Neural crest cell (in vitro differentiated cells): ENCODE measurements at regions not wholly inside any gene's neighbourhood (a gene's known extent, or its start where the extent isn't known, plus 50 kb on each side); places are given as distances from the start of the nearest gene placed in this dataset.
"Not testable (repeated sequence)": the region's sequence is repeated elsewhere in the genome, so short reads cannot be mapped to it uniquely, and the experiment has no call there.

Source experiments
- DNase-seq: peaks from one replicate; pipeline ENCODE4 v3.0.0; 2021; ENCODE audit warnings: low read depth, mixed read lengths, low spot score
- H3K27ac Mint-ChIP-seq: one replicate; pipeline ENCODE4 v1.8.0; 2021; ENCODE audit warnings: mild to moderate bottlenecking, mixed read lengths; ENCODE audit not compliant: unreplicated experiment
- H3K27me3 Mint-ChIP-seq: 2 replicates; pipeline ENCODE4 v1.8.0; 2021; ENCODE audit warnings: low read depth, mild to moderate bottlenecking, mixed read lengths
- H3K36me3 Mint-ChIP-seq: 2 replicates; pipeline ENCODE4 v1.8.0; 2021; ENCODE audit warnings: low read depth, mild to moderate bottlenecking, mixed read lengths
- H3K4me1 Mint-ChIP-seq: 2 replicates; pipeline ENCODE4 v1.8.0; 2021; ENCODE audit warnings: mixed read lengths
- H3K4me3 Mint-ChIP-seq: one replicate; pipeline ENCODE4 v1.8.0; 2021; ENCODE audit warnings: mild to moderate bottlenecking, mixed read lengths
- H3K9me3 Mint-ChIP-seq: 2 replicates; pipeline ENCODE4 v1.8.0; 2021; ENCODE audit warnings: mixed read lengths
- TF ChIP-seq, protein P1 (sequence below): fragments of 200-600 bp; sonication (generic); conservative IDR thresholded peaks from 2 replicates; pipeline ENCODE4 v1.5.0; 2021; ENCODE audit warnings: antibody characterized with exemption, mild to moderate bottlenecking

DNA sequence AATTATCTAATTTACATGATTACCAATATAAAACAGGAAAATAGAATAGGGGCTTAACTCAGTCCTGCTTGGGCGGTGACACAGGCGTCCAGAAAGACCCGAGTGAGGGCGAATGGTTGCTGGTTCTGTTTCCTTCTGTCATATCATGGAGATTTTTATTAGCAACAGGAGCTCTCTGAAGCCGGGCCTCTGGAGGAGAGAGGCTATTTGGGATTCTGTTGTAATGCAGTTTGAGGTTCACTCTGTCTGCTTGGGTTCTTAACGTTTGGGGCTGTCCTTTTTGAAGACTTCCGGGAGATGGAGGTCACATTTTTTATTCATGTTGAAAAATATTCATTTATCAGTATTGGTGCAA is 115.7 kb upstream of the ZNF536 start:
- peaks cover 38% of the 10 kb centered on the region for H3K27me3 Mint-ChIP-seq
- DNase-seq = no peak

DNA sequence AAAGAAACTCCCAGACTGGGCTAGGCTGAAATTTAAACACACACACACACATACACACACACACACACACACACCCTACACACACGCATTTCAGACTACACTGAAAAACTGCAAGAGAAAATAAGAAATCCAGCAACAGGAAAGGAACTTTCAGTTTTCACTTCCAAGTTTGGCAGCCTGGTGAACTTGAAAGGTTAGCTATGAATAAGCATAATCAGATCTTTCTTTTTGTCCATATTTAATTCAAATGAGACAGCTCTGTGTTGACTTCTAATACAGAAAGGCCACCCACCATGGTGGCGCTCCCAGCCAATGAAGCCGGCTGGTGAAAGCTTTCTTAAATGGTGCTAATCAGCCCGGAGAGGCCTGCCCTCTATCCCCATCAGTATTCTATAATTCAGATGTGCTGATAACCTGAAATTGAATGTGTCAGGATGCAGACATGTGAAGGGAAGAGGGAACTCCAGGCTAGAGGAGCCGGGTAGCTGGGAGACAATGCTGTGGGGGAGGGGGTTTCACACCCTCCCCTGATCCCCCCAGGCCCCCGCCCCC is 108.3 kb upstream of the ZNF536 start:
- Mint-ChIP-seq H3K4me3 (peak overlapping the region; percentile 54), H3K36me3 (peaks cover 3% of the 10 kb centered on the region), H3K27ac (peak overlapping the region; percentile 3), H3K27me3 (peaks cover 11% of the 10 kb centered on the region), H3K4me1 (peaks cover 32% of the 10 kb centered on the region), H3K9me3 (no peaks in the 10 kb centered on the region)
- TF ChIP-seq, protein P1, sequence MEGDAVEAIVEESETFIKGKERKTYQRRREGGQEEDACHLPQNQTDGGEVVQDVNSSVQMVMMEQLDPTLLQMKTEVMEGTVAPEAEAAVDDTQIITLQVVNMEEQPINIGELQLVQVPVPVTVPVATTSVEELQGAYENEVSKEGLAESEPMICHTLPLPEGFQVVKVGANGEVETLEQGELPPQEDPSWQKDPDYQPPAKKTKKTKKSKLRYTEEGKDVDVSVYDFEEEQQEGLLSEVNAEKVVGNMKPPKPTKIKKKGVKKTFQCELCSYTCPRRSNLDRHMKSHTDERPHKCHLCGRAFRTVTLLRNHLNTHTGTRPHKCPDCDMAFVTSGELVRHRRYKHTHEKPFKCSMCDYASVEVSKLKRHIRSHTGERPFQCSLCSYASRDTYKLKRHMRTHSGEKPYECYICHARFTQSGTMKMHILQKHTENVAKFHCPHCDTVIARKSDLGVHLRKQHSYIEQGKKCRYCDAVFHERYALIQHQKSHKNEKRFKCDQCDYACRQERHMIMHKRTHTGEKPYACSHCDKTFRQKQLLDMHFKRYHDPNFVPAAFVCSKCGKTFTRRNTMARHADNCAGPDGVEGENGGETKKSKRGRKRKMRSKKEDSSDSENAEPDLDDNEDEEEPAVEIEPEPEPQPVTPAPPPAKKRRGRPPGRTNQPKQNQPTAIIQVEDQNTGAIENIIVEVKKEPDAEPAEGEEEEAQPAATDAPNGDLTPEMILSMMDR = no peak
- DNase-seq = no peak

More for the DNA sequence above, 115.7 kb upstream of the ZNF536 start:
- H3K4me1 Mint-ChIP-seq = peaks cover 23% of the 10 kb centered on the region
- H3K9me3 Mint-ChIP-seq = no peaks in the 10 kb centered on the region
- peaks cover 3% of the 10 kb centered on the region for H3K36me3 Mint-ChIP-seq
- H3K4me3 Mint-ChIP-seq = no peak overlapping the region
- no peak overlapping the region for H3K27ac Mint-ChIP-seq
- TF ChIP-seq, protein P1 = no peak

DNA sequence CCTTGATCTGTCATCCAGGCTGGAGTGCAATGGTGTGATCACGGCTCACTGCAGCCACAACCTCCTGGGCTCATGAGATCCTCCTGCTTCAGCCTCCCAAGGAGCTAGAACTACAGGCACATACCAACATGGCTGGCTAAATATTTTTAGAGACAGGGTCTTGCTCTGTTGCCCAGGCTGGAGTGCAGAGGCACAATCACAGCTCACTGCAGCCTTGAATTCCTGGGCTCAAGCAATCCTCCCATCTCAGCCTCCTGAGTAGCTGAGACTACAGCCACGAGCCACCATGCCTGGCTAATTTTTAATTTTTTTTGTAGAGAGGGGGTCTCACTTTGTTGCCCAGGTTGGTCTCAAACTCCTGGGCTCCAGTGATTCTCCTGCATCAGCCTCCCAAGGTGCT is 106.3 kb upstream of the ZNF536 start:
- DNase-seq, H3K36me3 Mint-ChIP-seq, H3K9me3 Mint-ChIP-seq, H3K27ac Mint-ChIP-seq, H3K4me3 Mint-ChIP-seq: not testable (repeated sequence)
- H3K27me3 Mint-ChIP-seq = peaks cover 11% of the 10 kb centered on the region
- H3K4me1 Mint-ChIP-seq = peaks cover 32% of the 10 kb centered on the region

DNA sequence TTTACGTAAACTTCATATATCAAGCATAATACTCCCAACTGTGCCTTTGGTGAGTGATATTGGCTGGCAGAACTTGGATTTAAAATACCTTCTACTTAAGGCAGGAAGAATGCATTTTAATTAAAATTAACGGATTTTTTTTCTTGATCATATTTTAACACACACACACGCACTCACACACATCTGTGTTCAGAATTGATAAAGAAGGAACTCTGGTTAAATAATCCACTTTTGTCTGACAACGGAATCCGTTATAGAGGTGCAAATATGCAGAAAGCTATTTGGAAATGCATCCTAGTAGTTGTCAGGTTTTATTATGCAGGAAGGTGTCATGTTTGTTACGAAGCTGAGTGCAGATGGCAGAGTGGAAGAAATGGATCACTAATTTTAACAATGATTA is 105.5 kb upstream of the ZNF536 start:
- H3K4me1 Mint-ChIP-seq = peaks cover 32% of the 10 kb centered on the region
- TF ChIP-seq, protein P1 = no peak
- no peaks in the 10 kb centered on the region for H3K36me3 Mint-ChIP-seq
- H3K27me3 Mint-ChIP-seq = peaks cover 11% of the 10 kb centered on the region
- no peak overlapping the region for H3K27ac Mint-ChIP-seq
- no peaks in the 10 kb centered on the region for H3K9me3 Mint-ChIP-seq
- DNase-seq = no peak
- H3K4me3 Mint-ChIP-seq = no peak overlapping the region

DNA sequence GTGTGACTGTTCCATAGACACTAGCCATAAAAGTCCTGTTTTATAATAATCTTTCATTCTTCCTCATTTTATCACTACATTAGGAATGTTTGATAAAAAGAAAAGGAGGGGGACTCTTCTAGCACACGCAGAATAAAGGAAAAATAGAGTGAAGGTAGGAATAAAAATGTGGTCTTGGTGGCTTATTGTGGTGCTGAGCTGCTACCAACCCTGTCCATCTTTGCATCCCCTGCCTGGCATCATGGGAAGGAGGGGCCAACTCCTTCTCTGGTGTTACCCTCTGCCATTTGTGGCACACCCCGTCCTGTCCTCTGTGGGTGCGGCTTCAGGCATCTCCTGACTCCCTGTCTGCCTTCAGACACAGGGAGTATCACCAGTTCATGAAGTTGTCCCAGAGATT is 104.9 kb upstream of the ZNF536 start:
- peaks cover 11% of the 10 kb centered on the region for H3K27me3 Mint-ChIP-seq
- H3K9me3 Mint-ChIP-seq = peaks cover under 1% of the 10 kb centered on the region
- no peak for DNase-seq
- H3K27ac Mint-ChIP-seq = no peak overlapping the region
- H3K36me3 Mint-ChIP-seq = no peaks in the 10 kb centered on the region
- H3K4me3 Mint-ChIP-seq = no peak overlapping the region
- TF ChIP-seq, protein P1 = no peak
- H3K4me1 Mint-ChIP-seq = peaks cover 32% of the 10 kb centered on the region

DNA sequence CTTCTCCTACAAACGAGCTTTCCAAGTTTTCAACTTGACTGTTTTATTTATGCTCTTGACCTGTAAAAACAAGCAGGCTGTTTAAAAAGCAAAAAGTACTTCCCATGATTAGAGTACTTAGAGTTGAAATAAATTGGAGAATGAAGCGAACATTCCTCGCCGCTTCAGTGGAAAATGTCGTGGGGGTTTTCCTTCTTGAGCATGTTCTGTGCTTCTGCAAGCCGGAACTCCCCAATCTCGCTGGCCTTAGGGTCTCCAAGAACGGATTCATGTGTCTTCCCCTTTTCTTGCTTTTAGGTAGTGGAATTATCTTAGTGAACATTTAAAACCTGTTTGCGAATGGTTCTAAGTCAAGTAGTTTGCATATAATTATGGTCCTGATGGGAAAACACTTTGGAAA is 103.6 kb upstream of the ZNF536 start:
- Mint-ChIP-seq H3K4me1 (peaks cover 22% of the 10 kb centered on the region), H3K4me3 (no peak overlapping the region), H3K27ac (no peak overlapping the region), H3K36me3 (peaks cover 6% of the 10 kb centered on the region), H3K9me3 (peaks cover 8% of the 10 kb centered on the region), H3K27me3 (peaks cover 11% of the 10 kb centered on the region)
- TF ChIP-seq, protein P1 = no peak
- DNase-seq = no peak
